ENCODE measurements at regions not wholly inside any gene's neighbourhood (a gene's known extent, or its start where the extent isn't known, plus 50 kb on each side); places are given as distances from the start of the nearest gene placed in this dataset.

DNA sequence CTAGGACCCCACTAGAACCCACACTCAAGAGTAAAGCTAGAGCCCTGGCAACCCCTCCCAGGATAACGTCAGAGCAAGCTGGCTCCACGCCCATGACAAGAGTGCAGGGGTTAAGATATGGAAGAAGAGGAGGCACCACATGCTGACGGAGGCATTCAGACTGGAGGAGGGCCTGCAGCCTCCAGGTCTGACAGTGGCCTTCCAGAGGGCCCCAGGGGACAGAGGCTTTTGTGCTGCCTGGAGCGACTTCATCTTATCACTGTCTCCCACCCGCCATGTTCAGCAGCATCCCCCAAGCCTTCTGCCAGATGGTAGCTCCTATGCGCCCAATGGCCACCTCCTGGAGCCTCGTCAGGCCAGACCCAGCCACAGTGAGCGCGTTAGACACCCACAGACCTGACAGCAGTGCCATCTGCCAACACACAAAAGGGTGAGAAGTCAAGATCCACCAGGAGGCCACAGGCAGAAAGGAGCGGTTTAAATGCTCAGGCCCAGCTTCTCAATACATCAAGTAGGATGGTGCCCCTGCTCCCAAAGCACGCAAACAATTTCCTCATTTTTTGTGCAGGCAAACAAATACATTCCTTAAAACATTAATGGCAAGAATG lies 65.8 kb downstream of the C5orf15 start:
- Histone ChIP-seq H2BK12ac (ENCODE audit: low read depth, low read length) (no peak overlapping the region), H2AFZ (ENCODE audit: low read length) (no peak overlapping the region), H3K4me2 (ENCODE audit: insufficient read depth in 1 of 2, low read depth in 2 of 2, low read length in 2 of 2) (no peak overlapping the region), H3K56ac (replicated peaks; ENCODE audit: insufficient read length, low read depth, low read length) (no peak overlapping the region), H2BK20ac (ENCODE audit: low read length) (no peak overlapping the region), H3K4ac (replicated peaks; ENCODE audit: insufficient read length, low read depth, low read length) (no peak overlapping the region), H3K9me3 (ENCODE audit: insufficient read depth in 2 of 2, low read depth in 1 of 2, low read length in 1 of 2) (no peaks in the 10 kb centered on the region), H4K5ac (ENCODE audit: insufficient read length, low read depth, low read length) (no peak overlapping the region), H3K27ac (ENCODE audit: low read depth, low read length) (no peak overlapping the region), H3K18ac (ENCODE audit: extremely low read depth, low read length) (no peak overlapping the region), H3K36me3 (ENCODE audit: control insufficient read depth in 2 of 4, insufficient read depth in 4 of 4, low read length in 3 of 4) (no peaks in the 10 kb centered on the region), H4K20me1 (replicated peaks in 1 of 2; ENCODE audit: control insufficient read depth in 1 of 2, insufficient read depth in 2 of 2, low read length in 2 of 2) (no peaks in the 10 kb centered on the region), H2AK5ac (ENCODE audit: low read depth, low read length) (no peak overlapping the region), H3K9ac (replicated peaks in 1 of 4; ENCODE audit: extremely low read depth in 1 of 4, low read depth in 3 of 4, low read length in 3 of 4) (no peak overlapping the region), H2BK5ac (ENCODE audit: low read depth, low read length) (no peak overlapping the region), H3K27me3 (replicated peaks in 1 of 4; ENCODE audit: control insufficient read depth in 3 of 4, extremely low read depth in 1 of 4, insufficient read depth in 3 of 4, low read length in 3 of 4) (no peaks in the 10 kb centered on the region; a peak in 1 of 7 replicates), H4K8ac (ENCODE audit: extremely low read depth, insufficient read depth, low read length) (peak overlapping the region; percentile 40; the same call in 1 of the 2 replicates), H3K23me2 (ENCODE audit: low read depth, low read length) (no peaks in the 10 kb centered on the region), H3K23ac (ENCODE audit: insufficient read length) (no peak overlapping the region), H2BK15ac (ENCODE audit: low read length) (no peak overlapping the region), H4K91ac (replicated peaks; ENCODE audit: insufficient read length, low read length) (no peak overlapping the region), H3K79me1 (ENCODE audit: low read depth, low read length) (no peaks in the 10 kb centered on the region), H3K4me3 (ENCODE audit: extremely low read depth in 1 of 4, insufficient read depth in 2 of 4, low read depth in 3 of 4, low read length in 4 of 4) (no peak overlapping the region), H3K79me2 (ENCODE audit: control insufficient read depth in 1 of 2, insufficient read depth in 2 of 2, low read length in 2 of 2) (no peaks in the 10 kb centered on the region), H3K14ac (ENCODE audit: insufficient read length) (no peak overlapping the region), H3K4me1 (replicated peaks in 1 of 4; ENCODE audit: control insufficient read depth in 3 of 4, insufficient read depth in 4 of 4, low read length in 3 of 4) (no peaks in the 10 kb centered on the region; a peak in 1 of 7 replicates), H2BK120ac (replicated peaks; ENCODE audit: low read depth, low read length) (no peak overlapping the region)
- no peak for DNase-seq (ENCODE audit: low read depth in 1 of 2, low spot score in 2 of 2)
- ChIA-PET POLR2A (ENCODE audit: partially characterized antibody) (no interaction called here), CTCF (ENCODE audit: partially characterized antibody) (interaction anchor here (0.5 to 2.1 kb wide), 5 partner anchors 11 to 132 kb away, joined by 3 to 11 read pairs (median 4); no protein-coding TSS in a partner anchor)
- TF ChIP-seq TBP (IDR thresholded peaks at IDR 0.05; ENCODE audit: low read depth, low read length): no peak
- no peak for TF ChIP-seq POLR2AphosphoS5 (IDR thresholded peaks at IDR 0.05; ENCODE audit: low read depth, low read length)
- no peak for TF ChIP-seq SP1 (IDR thresholded peaks at IDR 0.05; ENCODE audit: low read depth, low read length)
- TF ChIP-seq MAFK (IDR thresholded peaks at IDR 0.05; ENCODE audit: low read depth, low read length): no peak
- no peak for FAIRE-seq
- 86% methylated on average over 11 of the region's 11 CpGs; no CpG with 5 or more reads in 1 of the 2 experiments for WGBS, 2 experiments (ENCODE audit: extremely low coverage in 1 of 2, insufficient coverage in 1 of 2, insufficient read length in 1 of 2, insufficient replicate concordance in 2 of 2, low coverage in 1 of 2, low lambda C conversion rate in 2 of 2, missing lambda C conversion rate in 1 of 2)
